ENCODE measurements at regions not wholly inside any gene's neighbourhood (a gene's known extent, or its start where the extent isn't known, plus 50 kb on each side); places are given as distances from the start of the nearest gene placed in this dataset.

DNA sequence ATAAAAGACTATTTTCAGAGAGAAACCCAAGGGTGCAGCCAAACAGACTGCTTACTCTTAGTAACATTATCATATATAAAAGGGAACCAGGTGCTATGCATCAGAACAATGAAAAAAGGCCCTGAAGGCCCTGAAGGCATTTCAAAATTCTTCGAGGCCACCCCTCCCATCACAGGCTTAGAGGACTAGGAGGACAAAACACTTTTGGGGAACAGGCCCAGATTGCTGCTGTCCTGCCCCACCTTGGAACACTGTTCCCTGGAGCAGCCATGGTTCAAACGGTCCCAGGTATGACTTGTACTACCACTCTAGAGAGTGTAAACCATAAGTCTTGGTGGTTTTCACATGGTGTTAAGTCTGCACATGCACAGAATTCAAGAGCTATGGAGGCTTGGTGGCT lies 2183.1 kb upstream of the CELF4 start:
- no peak for FAIRE-seq
- TF ChIP-seq, protein P1, sequence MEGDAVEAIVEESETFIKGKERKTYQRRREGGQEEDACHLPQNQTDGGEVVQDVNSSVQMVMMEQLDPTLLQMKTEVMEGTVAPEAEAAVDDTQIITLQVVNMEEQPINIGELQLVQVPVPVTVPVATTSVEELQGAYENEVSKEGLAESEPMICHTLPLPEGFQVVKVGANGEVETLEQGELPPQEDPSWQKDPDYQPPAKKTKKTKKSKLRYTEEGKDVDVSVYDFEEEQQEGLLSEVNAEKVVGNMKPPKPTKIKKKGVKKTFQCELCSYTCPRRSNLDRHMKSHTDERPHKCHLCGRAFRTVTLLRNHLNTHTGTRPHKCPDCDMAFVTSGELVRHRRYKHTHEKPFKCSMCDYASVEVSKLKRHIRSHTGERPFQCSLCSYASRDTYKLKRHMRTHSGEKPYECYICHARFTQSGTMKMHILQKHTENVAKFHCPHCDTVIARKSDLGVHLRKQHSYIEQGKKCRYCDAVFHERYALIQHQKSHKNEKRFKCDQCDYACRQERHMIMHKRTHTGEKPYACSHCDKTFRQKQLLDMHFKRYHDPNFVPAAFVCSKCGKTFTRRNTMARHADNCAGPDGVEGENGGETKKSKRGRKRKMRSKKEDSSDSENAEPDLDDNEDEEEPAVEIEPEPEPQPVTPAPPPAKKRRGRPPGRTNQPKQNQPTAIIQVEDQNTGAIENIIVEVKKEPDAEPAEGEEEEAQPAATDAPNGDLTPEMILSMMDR (IDR thresholded peaks at IDR 0.05; ENCODE audit: borderline replicate concordance, extremely low read depth, insufficient read depth), result no peak
- H3K27me3 ChIP-seq (ENCODE audit: control insufficient read depth, insufficient read depth, low read length), result no peaks in the 10 kb centered on the region

DNA sequence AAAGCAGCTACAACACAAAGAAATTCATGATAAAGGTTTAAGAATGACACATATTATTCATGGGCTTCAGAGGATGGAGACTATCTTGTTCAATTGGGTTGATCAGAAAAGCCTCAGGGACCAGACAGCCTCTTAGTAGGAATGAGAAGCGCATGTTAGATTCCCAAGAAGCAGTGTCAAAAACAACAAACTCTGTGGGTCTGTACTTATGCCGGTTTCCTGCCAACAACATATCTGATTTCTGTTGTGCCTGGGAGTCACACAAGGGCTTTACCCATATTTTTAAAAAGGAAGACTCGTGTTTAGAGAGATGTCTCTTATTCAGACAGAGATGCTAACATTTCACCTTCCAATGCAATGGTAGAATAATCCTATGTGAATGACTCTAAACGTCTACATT lies 2180.6 kb upstream of the CELF4 start:
- no peak for FAIRE-seq
- TF ChIP-seq, protein P1 (IDR thresholded peaks at IDR 0.05; ENCODE audit: borderline replicate concordance, extremely low read depth, insufficient read depth), result no peak
- intact Hi-C loops (cut with DNase I), result no loop called here

More for the DNA sequence above, 2183.1 kb upstream of the CELF4 start:
- intact Hi-C loops (cut with DNase I), result no loop called here
- Histone ChIP-seq H3K27ac (ENCODE audit: low read depth in 2 of 2, low read length in 2 of 2) (no peak overlapping the region), H3K36me3 (ENCODE audit: control insufficient read depth in 2 of 3, insufficient read depth in 3 of 3, low read length in 3 of 3) (no peaks in the 10 kb centered on the region), H3K9me3 (ENCODE audit: control insufficient read depth in 2 of 3, insufficient read depth in 1 of 3, low read length in 3 of 3) (no peaks in the 10 kb centered on the region), H3K4me3 (ENCODE audit: low read length in 3 of 3) (no peak overlapping the region), H3K9ac (ENCODE audit: low read length in 3 of 3) (no peak overlapping the region), H3K4me1 (ENCODE audit: control insufficient read depth in 2 of 3, insufficient read depth in 2 of 3, low read depth in 1 of 3, low read length in 3 of 3) (no peaks in the 10 kb centered on the region)
- no peak for DNase-seq

DNA sequence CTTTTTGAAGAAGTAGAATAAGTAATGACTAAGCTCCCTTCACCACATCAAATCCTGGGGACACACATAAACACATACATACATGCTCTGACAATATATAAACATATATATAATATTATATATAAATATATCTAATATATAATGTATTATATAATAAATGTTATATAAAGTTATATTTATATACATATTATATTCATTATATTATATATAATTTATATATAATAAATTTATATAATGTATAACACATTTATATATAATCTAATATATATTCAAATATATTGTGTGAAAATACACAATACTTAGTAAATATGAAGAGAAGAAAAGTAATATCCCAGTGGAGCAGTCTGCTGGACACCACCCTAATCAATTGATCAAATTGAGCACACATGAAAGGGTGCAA lies 2177.9 kb upstream of the CELF4 start:
- TF ChIP-seq, protein P1 (IDR thresholded peaks at IDR 0.05; ENCODE audit: borderline replicate concordance, extremely low read depth, insufficient read depth), result no peak
- Histone ChIP-seq H3K27ac (ENCODE audit: low read depth in 2 of 2, low read length in 2 of 2) (no peak overlapping the region), H3K9ac (ENCODE audit: low read length in 3 of 3) (no peak overlapping the region), H3K4me3 (ENCODE audit: low read length in 3 of 3) (no peak overlapping the region), H3K9me3 (ENCODE audit: control insufficient read depth in 2 of 3, insufficient read depth in 1 of 3, low read length in 3 of 3) (no peaks in the 10 kb centered on the region), H3K4me1 (ENCODE audit: control insufficient read depth in 2 of 3, insufficient read depth in 2 of 3, low read depth in 1 of 3, low read length in 3 of 3) (no peaks in the 10 kb centered on the region), H3K36me3 (ENCODE audit: control insufficient read depth in 2 of 3, insufficient read depth in 3 of 3, low read length in 3 of 3) (no peaks in the 10 kb centered on the region), H3K27me3 (ENCODE audit: control insufficient read depth, insufficient read depth, low read length) (no peaks in the 10 kb centered on the region)
- DNase-seq (no peak), FAIRE-seq (peak; percentile 59)
- intact Hi-C loops (cut with DNase I), result no loop called here

More for the DNA sequence above, 2180.6 kb upstream of the CELF4 start:
- H3K36me3 ChIP-seq (ENCODE audit: control insufficient read depth in 2 of 3, insufficient read depth in 3 of 3, low read length in 3 of 3), result no peaks in the 10 kb centered on the region
- H3K27ac ChIP-seq (ENCODE audit: low read depth in 2 of 2, low read length in 2 of 2), result no peak overlapping the region
- H3K9me3 ChIP-seq (ENCODE audit: control insufficient read depth in 2 of 3, insufficient read depth in 1 of 3, low read length in 3 of 3), result no peaks in the 10 kb centered on the region
- no peaks in the 10 kb centered on the region for H3K4me1 ChIP-seq (ENCODE audit: control insufficient read depth in 2 of 3, insufficient read depth in 2 of 3, low read depth in 1 of 3, low read length in 3 of 3)
- no peaks in the 10 kb centered on the region for H3K27me3 ChIP-seq (ENCODE audit: control insufficient read depth, insufficient read depth, low read length)
- DNase-seq, result no peak
- no peak overlapping the region for H3K4me3 ChIP-seq (ENCODE audit: low read length in 3 of 3)
- no peak overlapping the region for H3K9ac ChIP-seq (ENCODE audit: low read length in 3 of 3)
